ENCODE measurements at regions not wholly inside any gene's neighbourhood (a gene's known extent, or its start where the extent isn't known, plus 50 kb on each side); places are given as distances from the start of the nearest gene placed in this dataset.

DNA sequence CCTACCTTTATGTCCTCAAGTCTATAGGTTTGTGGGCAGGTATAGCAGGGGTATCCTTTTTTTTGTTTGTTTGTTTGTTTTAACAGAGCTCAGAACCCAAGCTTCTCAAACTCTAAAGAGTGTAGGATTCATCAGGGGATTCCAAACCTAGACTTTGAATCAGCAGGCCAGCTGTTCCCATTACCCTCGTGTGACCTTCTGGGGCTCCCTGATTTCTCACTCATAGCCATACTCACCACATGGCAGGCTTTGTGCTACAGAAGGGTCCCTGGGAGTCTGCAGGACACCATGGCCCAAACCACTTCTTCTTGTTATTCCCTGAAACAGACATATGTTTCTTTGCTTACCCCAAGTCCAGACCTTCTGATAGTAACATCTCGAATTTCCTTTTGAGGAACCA, 350.8 kb upstream of the TSHZ2 start:
- DNase-seq (ENCODE audit: extremely low spot score, unreplicated experiment): no peak
- peaks cover 6% of the 10 kb centered on the region for H3K27me3 Mint-ChIP-seq
- no peak overlapping the region for H3K4me3 Mint-ChIP-seq
- H3K36me3 Mint-ChIP-seq: no peaks in the 10 kb centered on the region
- no peak overlapping the region for H3K27ac Mint-ChIP-seq
- TF ChIP-seq, protein P1, sequence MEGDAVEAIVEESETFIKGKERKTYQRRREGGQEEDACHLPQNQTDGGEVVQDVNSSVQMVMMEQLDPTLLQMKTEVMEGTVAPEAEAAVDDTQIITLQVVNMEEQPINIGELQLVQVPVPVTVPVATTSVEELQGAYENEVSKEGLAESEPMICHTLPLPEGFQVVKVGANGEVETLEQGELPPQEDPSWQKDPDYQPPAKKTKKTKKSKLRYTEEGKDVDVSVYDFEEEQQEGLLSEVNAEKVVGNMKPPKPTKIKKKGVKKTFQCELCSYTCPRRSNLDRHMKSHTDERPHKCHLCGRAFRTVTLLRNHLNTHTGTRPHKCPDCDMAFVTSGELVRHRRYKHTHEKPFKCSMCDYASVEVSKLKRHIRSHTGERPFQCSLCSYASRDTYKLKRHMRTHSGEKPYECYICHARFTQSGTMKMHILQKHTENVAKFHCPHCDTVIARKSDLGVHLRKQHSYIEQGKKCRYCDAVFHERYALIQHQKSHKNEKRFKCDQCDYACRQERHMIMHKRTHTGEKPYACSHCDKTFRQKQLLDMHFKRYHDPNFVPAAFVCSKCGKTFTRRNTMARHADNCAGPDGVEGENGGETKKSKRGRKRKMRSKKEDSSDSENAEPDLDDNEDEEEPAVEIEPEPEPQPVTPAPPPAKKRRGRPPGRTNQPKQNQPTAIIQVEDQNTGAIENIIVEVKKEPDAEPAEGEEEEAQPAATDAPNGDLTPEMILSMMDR (conservative IDR thresholded peaks at IDR 0.05): no peak
- H3K9me3 Mint-ChIP-seq: no peaks in the 10 kb centered on the region
- H3K4me1 Mint-ChIP-seq (ENCODE audit: unreplicated experiment): peaks cover 9% of the 10 kb centered on the region

DNA sequence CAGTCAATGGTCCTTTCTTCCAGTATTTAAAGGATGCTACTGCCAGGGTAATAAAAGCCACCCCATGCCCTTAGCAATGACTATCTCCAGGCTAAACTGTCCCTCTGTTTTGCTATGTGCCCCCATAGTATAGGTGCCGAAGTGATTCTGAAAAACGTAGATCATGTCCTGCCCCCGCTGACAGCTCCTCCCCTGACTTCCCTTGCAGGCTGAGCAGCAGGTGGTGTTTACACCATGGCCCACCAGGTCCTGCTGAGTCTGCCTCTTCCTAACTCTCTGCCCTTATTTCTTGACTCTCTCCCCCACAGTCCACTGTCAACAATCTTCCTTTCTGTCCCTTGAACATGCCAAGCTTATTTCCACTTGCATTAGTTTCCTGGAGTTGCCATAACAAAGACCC, 352.5 kb upstream of the TSHZ2 start:
- H3K36me3 Mint-ChIP-seq: no peaks in the 10 kb centered on the region
- TF ChIP-seq, protein P1 (conservative IDR thresholded peaks at IDR 0.05): no peak
- DNase-seq (ENCODE audit: extremely low spot score, unreplicated experiment): no peak
- peaks cover 18% of the 10 kb centered on the region for H3K27me3 Mint-ChIP-seq
- no peak overlapping the region for H3K4me3 Mint-ChIP-seq
- H3K4me1 Mint-ChIP-seq (ENCODE audit: unreplicated experiment): peaks cover 16% of the 10 kb centered on the region
- no peak overlapping the region for H3K27ac Mint-ChIP-seq
- H3K9me3 Mint-ChIP-seq: no peaks in the 10 kb centered on the region

- Mint-ChIP-seq H3K27me3 (peaks cover 20% of the 10 kb centered on the region), H3K4me1 (ENCODE audit: unreplicated experiment) (peaks cover 16% of the 10 kb centered on the region), H3K9me3 (no peaks in the 10 kb centered on the region)
These were observed 353.1 kb upstream of the TSHZ2 start for GRCh38 chr20:52619101-52619500.

GRCh38 chr20:52616629-52617028, 355.5 kb upstream of the TSHZ2 start:
- Mint-ChIP-seq H3K36me3 (no peaks in the 10 kb centered on the region), H3K27ac (no peak overlapping the region), H3K9me3 (no peaks in the 10 kb centered on the region), H3K4me1 (ENCODE audit: unreplicated experiment) (peaks cover 16% of the 10 kb centered on the region), H3K27me3 (peaks cover 27% of the 10 kb centered on the region), H3K4me3 (no peak overlapping the region)
- no peak for DNase-seq (ENCODE audit: extremely low spot score, unreplicated experiment)
- TF ChIP-seq, protein P1 (conservative IDR thresholded peaks at IDR 0.05): no peak

More at GRCh38 chr20:52619101-52619500, 353.1 kb upstream of the TSHZ2 start:
- DNase-seq (ENCODE audit: extremely low spot score, unreplicated experiment): no peak
- TF ChIP-seq, protein P1 (conservative IDR thresholded peaks at IDR 0.05): no peak
- peak overlapping the region; percentile 9 for H3K4me3 Mint-ChIP-seq
- H3K36me3 Mint-ChIP-seq: no peaks in the 10 kb centered on the region
- peak overlapping the region; percentile 10 for H3K27ac Mint-ChIP-seq

- H3K27me3 Mint-ChIP-seq: peaks cover 30% of the 10 kb centered on the region
- DNase-seq (ENCODE audit: extremely low spot score, unreplicated experiment): no peak
These were observed 357.9 kb upstream of the TSHZ2 start for GRCh38 chr20:52614051-52614863.

More at GRCh38 chr20:52614051-52614863, 357.9 kb upstream of the TSHZ2 start:
- TF ChIP-seq, protein P1 (conservative IDR thresholded peaks at IDR 0.05): no peak
- Mint-ChIP-seq H3K4me3 (no peak overlapping the region), H3K36me3 (no peaks in the 10 kb centered on the region), H3K27ac (no peak overlapping the region), H3K4me1 (ENCODE audit: unreplicated experiment) (peaks cover 11% of the 10 kb centered on the region), H3K9me3 (no peaks in the 10 kb centered on the region)

Measured in type B pancreatic cell (in vitro differentiated cells).